ENCODE measurements at regions not wholly inside any gene's neighbourhood (a gene's known extent, or its start where the extent isn't known, plus 50 kb on each side); places are given as distances from the start of the nearest gene placed in this dataset.

GRCh38 chr20:12715371-12715770 lies 293.4 kb upstream of the SPTLC3 start:
- TF ChIP-seq EZH2 (IDR thresholded peaks at IDR 0.05; ENCODE audit: borderline replicate concordance, low read length): no peak
- no peak for TF ChIP-seq CTCF (IDR thresholded peaks at IDR 0.05; ENCODE audit: low read length)
